Osteocyte (in vitro differentiated cells): ENCODE measurements at regions not wholly inside any gene's neighbourhood (a gene's known extent, or its start where the extent isn't known, plus 50 kb on each side); places are given as distances from the start of the nearest gene placed in this dataset.

Experiments used
- DNase-seq: peaks from one replicate; pipeline ENCODE4 v3.0.0; 2021; ENCODE audit warnings: mixed read lengths; ENCODE audit not compliant: unreplicated experiment; ENCODE audit errors: extremely low spot score
- H3K27ac Mint-ChIP-seq: one replicate; pipeline ENCODE4 v1.8.0; 2021; ENCODE audit warnings: mild to moderate bottlenecking, mixed read lengths; ENCODE audit not compliant: unreplicated experiment
- H3K27me3 Mint-ChIP-seq: one replicate; pipeline ENCODE4 v1.8.0; 2021; ENCODE audit warnings: mixed read lengths; ENCODE audit not compliant: unreplicated experiment
- H3K36me3 Mint-ChIP-seq: one replicate; pipeline ENCODE4 v1.8.0; 2021; ENCODE audit warnings: mixed read lengths; ENCODE audit not compliant: unreplicated experiment
- H3K4me1 Mint-ChIP-seq: one replicate; pipeline ENCODE4 v1.8.0; 2021; ENCODE audit warnings: mixed read lengths; ENCODE audit not compliant: unreplicated experiment
- H3K4me3 Mint-ChIP-seq: one replicate; pipeline ENCODE4 v1.8.0; 2021; ENCODE audit warnings: mild to moderate bottlenecking, moderate library complexity, mixed read lengths; ENCODE audit not compliant: unreplicated experiment
- H3K9me3 Mint-ChIP-seq: one replicate; pipeline ENCODE4 v1.8.0; 2021; ENCODE audit warnings: mixed read lengths; ENCODE audit not compliant: unreplicated experiment
- TF ChIP-seq, protein P1 (sequence below): fragments of 200-600 bp; sonication (generic); IDR thresholded peaks from 2 replicates; pipeline ENCODE4 v1.5.0; 2021; ENCODE audit warnings: antibody characterized with exemption, mild to moderate bottlenecking, moderate library complexity

GRCh38 chrX:35339796-35340195 is 397.2 kb downstream of the FAM47B start:
- peak overlapping the region; percentile 60 for H3K27ac Mint-ChIP-seq
- no peaks in the 10 kb centered on the region for H3K36me3 Mint-ChIP-seq
- H3K4me1 Mint-ChIP-seq: peaks cover 19% of the 10 kb centered on the region
- no peaks in the 10 kb centered on the region for H3K27me3 Mint-ChIP-seq
- no peak overlapping the region for H3K4me3 Mint-ChIP-seq
- no peak for DNase-seq
- no peaks in the 10 kb centered on the region for H3K9me3 Mint-ChIP-seq
- TF ChIP-seq, protein P1, sequence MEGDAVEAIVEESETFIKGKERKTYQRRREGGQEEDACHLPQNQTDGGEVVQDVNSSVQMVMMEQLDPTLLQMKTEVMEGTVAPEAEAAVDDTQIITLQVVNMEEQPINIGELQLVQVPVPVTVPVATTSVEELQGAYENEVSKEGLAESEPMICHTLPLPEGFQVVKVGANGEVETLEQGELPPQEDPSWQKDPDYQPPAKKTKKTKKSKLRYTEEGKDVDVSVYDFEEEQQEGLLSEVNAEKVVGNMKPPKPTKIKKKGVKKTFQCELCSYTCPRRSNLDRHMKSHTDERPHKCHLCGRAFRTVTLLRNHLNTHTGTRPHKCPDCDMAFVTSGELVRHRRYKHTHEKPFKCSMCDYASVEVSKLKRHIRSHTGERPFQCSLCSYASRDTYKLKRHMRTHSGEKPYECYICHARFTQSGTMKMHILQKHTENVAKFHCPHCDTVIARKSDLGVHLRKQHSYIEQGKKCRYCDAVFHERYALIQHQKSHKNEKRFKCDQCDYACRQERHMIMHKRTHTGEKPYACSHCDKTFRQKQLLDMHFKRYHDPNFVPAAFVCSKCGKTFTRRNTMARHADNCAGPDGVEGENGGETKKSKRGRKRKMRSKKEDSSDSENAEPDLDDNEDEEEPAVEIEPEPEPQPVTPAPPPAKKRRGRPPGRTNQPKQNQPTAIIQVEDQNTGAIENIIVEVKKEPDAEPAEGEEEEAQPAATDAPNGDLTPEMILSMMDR: no peak

DNA sequence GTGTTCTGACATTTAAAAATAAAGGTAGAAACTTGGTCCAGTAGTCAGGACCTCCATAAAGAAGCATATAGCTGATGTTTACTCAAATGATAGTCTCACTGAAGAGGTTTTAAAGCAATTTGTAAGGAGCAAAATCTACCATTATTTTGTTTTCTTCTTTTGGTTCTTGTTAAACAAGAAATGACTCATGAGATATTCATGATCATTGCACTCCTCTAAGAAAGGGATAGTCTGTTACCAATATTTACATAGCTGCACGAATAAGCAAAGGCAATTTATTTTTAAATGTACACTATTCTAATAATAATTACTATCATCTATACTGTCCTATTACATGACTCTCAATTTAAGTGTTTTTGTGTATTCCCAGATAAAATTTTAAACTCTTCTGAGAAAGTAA is 397.9 kb downstream of the FAM47B start:
- TF ChIP-seq, protein P1: no peak
- H3K4me3 Mint-ChIP-seq: no peak overlapping the region
- no peaks in the 10 kb centered on the region for H3K27me3 Mint-ChIP-seq
- peaks cover 19% of the 10 kb centered on the region for H3K4me1 Mint-ChIP-seq
- no peak for DNase-seq
- H3K27ac Mint-ChIP-seq: peak overlapping the region; percentile 60
- no peaks in the 10 kb centered on the region for H3K9me3 Mint-ChIP-seq
- no peaks in the 10 kb centered on the region for H3K36me3 Mint-ChIP-seq

GRCh38 chrX:35351212-35351611 is 408.6 kb downstream of the FAM47B start:
- TF ChIP-seq, protein P1: no peak
- H3K4me3 Mint-ChIP-seq: no peak overlapping the region
- H3K27me3 Mint-ChIP-seq: peaks cover 2% of the 10 kb centered on the region
- DNase-seq: no peak
- H3K9me3 Mint-ChIP-seq: peaks cover 26% of the 10 kb centered on the region
- no peaks in the 10 kb centered on the region for H3K36me3 Mint-ChIP-seq
- H3K27ac Mint-ChIP-seq: peak overlapping the region; percentile 3
- peaks cover 5% of the 10 kb centered on the region for H3K4me1 Mint-ChIP-seq

DNA sequence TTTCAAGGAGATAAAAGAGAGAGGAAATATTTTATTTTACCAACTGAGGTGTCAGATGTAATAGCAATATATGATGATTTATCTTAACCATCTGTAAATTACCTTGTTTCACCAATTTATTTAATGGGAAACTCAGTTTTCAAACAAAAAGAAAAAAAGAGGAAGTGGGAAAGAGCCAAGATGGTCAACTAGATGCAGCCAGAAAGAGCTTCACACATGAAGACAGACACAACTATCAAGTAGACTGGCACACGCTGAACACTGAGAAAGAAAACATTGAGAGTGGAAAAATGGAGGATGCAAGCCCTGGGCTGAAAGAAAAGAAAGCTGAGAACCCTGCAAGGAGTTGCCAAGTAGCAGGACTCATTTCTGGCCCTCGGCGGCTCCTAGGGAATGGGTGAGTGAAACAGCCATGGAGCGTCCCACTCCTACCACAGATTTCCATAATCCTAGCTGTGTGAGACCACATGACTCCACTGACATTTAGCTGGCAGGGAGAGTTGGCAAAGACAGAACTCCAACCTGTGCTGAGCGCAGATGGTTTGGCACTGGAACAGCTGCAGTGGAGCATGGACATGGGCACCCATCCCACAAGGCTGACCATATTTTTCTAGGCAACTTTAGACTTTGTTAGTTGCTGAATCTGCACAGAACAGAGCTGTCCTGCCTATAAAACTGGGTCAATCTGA is 409.3 kb downstream of the FAM47B start:
- H3K4me1 Mint-ChIP-seq: peaks cover 5% of the 10 kb centered on the region
- no peaks in the 10 kb centered on the region for H3K36me3 Mint-ChIP-seq
- H3K4me3 Mint-ChIP-seq: no peak overlapping the region
- H3K27me3 Mint-ChIP-seq: peaks cover 2% of the 10 kb centered on the region
- DNase-seq: no peak
- TF ChIP-seq, protein P1: no peak
- H3K9me3 Mint-ChIP-seq: peaks cover 33% of the 10 kb centered on the region
- H3K27ac Mint-ChIP-seq: no peak overlapping the region

GRCh38 chrX:35357656-35358055 is 415.1 kb downstream of the FAM47B start:
- no peak overlapping the region for H3K27ac Mint-ChIP-seq
- H3K36me3 Mint-ChIP-seq: no peaks in the 10 kb centered on the region
- H3K9me3 Mint-ChIP-seq: peaks cover 42% of the 10 kb centered on the region
- H3K4me1 Mint-ChIP-seq: no peaks in the 10 kb centered on the region
- TF ChIP-seq, protein P1: no peak
- H3K27me3 Mint-ChIP-seq: peaks cover 2% of the 10 kb centered on the region
- H3K4me3 Mint-ChIP-seq: no peak overlapping the region
- DNase-seq: no peak
